ENCODE measurements at regions not wholly inside any gene's neighbourhood (a gene's known extent, or its start where the extent isn't known, plus 50 kb on each side); places are given as distances from the start of the nearest gene placed in this dataset.

DNA sequence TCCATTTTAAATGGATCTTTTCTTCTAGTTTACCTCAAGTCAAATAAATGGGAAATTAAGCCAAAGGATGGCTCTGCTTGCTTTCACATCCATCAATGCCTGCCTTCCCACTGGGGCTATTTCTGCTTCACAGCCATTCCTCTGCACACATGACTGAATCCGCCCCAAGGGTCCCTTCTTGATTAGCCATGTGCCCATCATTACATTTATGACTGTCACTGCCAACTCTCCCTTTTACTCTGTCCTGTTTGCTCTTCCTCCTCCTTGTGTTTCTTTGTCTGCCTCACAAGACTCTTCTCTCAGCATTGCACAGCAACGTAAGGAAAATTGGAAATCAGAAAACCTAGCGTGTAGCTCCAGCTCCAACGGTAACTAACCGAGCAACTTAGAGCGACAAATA lies 410.2 kb downstream of the TBC1D4 start:
- FAIRE-seq, result no peak

DNA sequence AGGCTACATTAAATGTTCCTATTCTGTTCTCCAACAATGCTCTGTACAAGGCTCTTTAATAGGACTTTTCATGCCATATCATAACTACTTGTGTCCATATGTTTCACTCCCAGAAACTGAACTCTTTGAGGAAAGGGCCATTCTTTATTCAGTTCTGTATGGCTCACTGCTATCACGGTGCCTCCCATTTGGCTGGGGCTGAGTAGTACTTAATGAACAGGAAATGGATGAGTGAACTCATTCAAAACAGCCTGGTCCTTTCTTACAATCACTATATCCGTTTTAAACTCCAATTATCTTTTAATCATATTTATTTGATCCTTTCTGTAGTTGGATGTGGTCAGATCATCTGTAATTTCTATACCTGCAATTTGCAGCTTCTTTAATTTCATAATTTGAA lies 410.6 kb downstream of the TBC1D4 start:
- no peak for FAIRE-seq
- no peak for DNase-seq (ENCODE audit: extremely low spot score, insufficient read length, low read depth)

More for the DNA sequence above, 410.2 kb downstream of the TBC1D4 start:
- DNase-seq (ENCODE audit: extremely low spot score, insufficient read length, low read depth), result no peak

DNA sequence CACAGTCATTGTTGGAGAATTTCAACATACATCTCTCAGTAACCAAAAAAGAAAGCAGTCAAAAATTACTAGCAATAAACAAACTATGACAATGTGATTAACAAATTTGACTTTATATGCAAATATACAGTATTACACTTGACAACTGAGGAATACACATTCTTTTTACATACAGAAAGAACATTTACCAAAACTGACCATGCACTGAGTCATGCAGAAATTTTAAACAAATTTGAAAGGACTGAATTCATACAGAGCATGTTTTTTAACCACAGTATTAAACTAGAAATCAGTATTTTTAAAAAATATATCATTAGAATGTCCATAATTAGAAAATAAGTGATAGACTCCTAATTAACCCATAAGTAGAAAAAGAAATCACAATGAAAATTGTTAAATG lies 420.1 kb downstream of the TBC1D4 start:
- no peak for DNase-seq (ENCODE audit: extremely low spot score, insufficient read length, low read depth)
- FAIRE-seq, result no peak

DNA sequence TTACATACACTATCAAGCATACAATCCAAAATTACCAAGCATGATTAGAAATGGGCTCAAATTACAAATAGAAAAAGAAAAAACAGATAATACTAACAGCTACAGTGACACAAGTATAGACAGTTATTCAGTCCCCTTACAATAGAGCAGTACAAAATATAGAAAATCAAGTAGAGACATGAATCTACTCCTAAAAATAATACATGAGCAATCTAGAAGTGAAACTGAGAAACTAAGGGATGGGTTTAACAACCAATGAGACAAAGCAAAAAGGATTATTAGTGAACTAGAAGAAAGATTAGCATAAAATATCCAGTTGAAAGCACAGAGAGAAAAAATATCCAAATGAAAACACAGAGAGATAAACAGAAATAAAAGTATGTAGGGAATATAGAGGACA lies 426.7 kb downstream of the TBC1D4 start:
- peak; percentile 5 for FAIRE-seq
- no peak for DNase-seq (ENCODE audit: extremely low spot score, insufficient read length, low read depth)

DNA sequence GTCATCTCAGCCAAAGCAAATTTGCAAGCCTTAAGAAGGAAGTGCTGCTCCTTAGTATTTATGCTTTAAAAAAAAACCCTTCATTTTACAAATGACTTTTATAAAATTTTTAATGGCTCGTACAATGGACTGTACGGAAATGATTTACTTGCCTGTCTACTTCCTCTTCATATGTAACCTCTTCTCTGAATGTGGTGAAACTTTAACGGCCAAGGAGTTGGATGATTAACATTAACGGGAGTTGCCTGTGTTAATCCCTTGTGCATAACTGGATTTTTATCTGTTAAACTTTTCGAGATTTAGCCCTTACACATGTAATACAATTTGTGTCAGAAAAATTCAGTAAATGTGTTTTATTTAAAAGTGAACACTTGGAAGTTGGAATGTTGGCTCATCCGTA lies 429.4 kb downstream of the TBC1D4 start:
- no peak for FAIRE-seq
- DNase-seq (ENCODE audit: extremely low spot score, insufficient read length, low read depth), result no peak

DNA sequence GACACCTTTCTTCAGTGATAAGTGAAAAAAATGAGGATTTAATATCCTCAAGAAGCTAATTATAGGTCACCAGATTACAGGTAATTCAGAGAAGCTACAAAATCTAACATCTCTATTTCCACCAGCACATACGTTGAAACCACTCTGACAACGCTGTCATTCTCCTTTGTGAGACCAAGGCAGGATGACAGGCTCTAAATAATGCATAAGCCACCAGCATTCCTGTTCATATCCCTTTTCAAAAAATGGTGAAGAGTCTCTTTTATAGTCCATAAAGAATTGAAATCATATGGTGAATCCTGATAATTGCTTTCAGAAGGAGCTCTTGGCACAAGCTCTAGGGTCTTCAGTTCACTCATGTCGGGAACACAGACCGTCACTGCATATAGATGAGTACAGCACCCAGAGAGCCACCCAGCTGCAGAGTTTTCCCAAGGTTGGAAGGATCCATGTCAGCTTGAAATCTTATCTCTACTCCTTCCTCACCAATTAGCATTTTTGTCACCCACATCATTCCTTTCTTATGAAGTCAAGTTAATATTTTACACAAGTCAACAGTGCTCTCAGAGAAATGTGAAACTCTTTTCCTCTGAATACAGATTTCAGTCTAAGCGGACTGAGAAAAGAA lies 431.4 kb downstream of the TBC1D4 start:
- DNase-seq (ENCODE audit: extremely low spot score, insufficient read length, low read depth) (no peak), FAIRE-seq (no peak)

DNA sequence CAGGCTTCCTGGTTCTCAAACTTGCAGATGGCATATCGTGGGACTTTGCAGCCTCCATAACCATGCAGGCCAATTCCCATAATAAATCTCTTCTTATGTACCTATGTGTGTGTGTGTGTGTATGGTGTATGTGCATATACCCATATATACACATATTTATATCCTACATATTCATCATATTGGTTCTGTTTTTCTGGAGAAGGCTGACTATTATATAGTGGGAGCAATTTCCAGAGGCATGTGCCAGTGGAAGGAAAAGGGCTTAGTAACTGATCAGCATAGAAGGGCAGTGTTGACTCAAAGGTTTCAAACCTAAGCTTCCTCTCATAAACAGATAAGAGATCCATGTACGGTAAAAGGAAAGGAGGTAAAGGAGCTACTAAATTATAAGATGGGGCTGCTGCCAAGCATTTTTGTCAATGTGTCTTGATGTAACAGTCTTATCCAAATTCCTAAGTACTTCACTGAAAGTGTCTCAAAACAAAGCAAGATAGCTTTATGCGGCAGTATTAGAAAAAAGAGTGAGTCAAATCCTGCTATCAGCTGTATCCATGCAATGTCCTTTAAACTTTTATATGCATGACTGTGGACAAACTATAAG lies 432.1 kb downstream of the TBC1D4 start:
- no peak for DNase-seq (ENCODE audit: extremely low spot score, insufficient read length, low read depth)
- FAIRE-seq, result no peak

DNA sequence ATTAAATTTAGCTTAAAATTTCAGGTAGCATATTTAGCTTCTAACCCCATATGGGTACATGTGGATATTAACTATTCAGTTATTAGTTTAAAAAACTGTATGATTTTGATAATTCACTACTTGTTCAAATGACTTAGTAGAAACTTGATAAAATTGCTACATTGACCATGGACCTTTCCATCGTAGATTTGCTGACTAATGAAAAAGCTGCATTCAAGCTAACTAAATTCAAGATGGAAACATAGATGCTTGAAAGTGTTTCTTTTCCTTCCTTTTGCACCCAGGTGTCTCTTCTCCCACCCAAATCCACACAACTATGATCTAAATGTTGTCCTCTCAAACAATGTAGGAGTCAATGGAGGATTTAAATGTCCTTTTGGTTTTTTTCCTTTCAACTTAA lies 439.2 kb downstream of the TBC1D4 start:
- DNase-seq (ENCODE audit: extremely low spot score, insufficient read length, low read depth) (no peak), FAIRE-seq (no peak)

DNA sequence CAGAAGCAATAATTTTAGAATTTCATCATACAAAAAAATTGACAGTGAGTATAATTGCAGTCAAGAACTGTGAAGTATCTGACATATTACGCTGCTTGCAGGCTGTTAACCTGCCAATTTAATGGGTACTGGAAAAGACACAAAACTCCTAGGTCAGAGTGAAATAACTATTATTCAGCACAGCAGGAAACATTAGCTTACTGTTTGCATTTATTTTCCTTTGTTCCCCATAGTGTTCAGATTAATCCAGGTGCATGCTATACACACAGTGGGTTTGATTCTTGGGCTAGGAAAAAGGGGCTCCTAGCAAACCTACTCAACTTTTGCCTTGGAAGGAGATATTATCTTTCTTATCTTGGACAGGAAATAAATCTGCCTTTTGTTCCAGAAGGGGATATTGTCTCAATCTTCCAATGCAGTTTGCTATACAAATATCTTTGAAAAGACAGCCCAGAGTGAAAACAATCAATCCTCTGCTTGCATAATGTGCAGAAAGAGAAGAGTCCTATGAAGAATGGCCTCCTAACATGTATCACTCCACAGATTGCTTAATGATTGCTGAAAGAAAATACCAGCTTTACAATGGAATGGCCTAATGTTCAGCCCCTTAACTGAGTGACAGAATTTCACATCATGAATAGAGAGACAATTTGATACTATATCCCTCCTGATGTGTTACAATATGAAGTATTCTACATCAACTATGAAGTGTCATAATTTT lies 443.4 kb downstream of the TBC1D4 start:
- no peak for FAIRE-seq
- no peak for DNase-seq (ENCODE audit: extremely low spot score, insufficient read length, low read depth)

DNA sequence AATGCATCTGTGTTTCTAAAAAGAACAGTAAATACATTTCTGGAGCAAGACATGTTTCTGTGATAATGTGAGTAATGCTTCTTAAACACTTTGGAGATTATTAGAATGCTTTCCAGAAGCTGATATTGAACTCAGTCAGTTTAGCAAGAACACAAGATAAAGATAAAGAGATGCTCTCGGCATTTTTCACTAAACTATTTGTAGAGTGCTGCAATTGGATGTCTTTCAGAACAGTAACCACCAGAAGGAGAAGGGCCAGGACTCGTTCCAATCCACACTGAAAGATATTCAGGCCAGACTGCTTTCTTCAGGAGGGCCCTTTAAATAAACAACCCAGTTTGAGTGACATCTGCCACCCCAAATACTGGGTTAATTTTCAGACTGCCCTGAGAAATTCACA lies 456.0 kb downstream of the TBC1D4 start:
- no peak for DNase-seq (ENCODE audit: extremely low spot score, insufficient read length, low read depth)
- no peak for FAIRE-seq

DNA sequence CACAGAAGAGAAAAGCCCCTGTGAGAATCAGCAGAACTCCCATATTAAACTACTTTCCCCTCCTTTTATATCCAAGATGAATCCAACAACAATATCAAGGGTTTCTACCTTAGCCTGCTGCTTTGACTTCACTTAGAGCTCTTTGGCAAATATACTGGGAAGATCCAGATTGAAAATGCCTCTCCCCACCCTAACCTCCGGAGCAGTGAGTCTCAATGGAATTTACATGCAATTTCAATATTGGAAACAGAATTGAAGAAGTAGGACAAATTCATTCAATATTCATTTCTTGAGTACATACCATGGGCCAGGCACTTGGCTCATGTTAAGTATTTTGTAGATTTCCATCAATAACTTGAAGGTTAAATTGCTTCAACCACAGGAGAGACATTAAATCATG lies 457.4 kb downstream of the TBC1D4 start:
- FAIRE-seq (no peak), DNase-seq (ENCODE audit: extremely low spot score, insufficient read length, low read depth) (no peak)

DNA sequence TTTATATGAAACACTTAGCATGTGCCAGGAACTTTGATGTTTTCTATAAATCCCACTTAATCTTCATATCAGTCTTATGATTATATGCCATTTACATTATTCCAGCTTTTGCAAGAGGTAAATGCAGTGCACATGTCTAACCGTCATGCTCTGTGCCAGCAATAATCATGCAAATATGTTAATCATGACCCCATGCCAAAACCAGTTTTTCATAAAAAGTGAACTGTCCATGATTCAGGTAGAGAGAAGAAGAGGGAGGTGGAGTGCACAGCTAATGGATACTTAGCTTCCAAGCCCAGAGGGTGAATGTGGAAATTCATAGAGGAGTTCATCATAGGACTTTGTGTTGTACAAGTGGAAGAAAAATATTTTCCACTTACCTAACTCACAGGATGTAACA lies 458.4 kb downstream of the TBC1D4 start:
- no peak for DNase-seq (ENCODE audit: extremely low spot score, insufficient read length, low read depth)
- FAIRE-seq, result no peak

DNA sequence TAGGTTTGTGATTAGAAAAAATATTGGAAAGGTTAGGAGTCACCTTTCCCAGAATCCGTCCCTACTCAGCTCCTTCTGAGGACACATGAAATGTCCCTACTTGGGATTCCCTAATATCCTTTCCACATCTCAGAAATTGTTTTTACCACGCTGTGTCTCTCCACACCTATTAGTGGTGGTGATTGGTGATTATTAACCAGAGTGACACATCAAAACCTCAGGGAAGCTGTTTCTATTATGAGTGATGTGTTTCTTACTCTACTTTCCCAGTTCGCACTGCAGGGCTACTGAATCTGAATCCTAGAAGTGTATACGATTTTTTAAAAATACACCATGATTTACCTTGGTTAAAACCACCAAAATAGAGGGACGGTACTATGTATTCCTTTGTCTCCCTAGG lies 460.8 kb downstream of the TBC1D4 start:
- FAIRE-seq (no peak), DNase-seq (ENCODE audit: extremely low spot score, insufficient read length, low read depth) (no peak)

DNA sequence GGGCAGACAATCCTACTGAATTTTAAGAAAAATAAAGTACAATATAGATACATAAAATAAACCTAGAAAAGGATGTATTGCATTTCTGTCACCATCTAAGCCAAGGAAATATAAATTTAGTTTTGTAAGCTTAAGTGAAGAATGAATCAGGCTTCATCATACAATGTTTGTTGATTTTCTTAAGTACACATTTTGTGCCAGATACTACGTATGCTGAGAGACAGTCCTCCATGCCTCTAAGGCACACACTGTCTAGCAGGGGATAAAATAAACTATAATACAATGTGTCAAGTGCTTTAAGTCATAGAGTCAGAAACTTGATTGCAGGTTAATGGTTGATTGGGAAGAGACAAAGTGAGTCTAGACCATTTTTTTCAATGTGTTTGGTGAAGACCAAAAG lies 465.7 kb downstream of the TBC1D4 start:
- FAIRE-seq (no peak), DNase-seq (ENCODE audit: extremely low spot score, insufficient read length, low read depth) (no peak)

DNA sequence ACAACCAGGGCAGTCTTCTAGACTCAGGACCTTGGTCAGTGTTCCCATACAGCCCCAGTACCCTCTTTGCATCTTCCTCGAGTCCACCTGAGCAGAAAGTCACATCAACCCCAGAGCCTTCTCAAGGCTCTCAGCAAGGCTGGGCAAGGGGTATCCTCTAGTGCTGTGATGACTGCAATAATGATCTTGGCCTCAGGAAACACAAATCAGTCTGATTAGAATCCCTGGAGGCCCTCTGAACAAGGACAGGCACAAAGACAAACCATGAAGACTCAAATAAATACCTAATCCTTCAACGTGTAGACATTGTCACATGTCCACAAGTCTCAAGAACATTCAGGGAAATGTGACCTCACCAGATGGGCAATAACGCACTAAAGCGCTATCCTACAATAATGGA lies 468.2 kb downstream of the TBC1D4 start:
- FAIRE-seq (no peak), DNase-seq (ENCODE audit: extremely low spot score, insufficient read length, low read depth) (no peak)

DNA sequence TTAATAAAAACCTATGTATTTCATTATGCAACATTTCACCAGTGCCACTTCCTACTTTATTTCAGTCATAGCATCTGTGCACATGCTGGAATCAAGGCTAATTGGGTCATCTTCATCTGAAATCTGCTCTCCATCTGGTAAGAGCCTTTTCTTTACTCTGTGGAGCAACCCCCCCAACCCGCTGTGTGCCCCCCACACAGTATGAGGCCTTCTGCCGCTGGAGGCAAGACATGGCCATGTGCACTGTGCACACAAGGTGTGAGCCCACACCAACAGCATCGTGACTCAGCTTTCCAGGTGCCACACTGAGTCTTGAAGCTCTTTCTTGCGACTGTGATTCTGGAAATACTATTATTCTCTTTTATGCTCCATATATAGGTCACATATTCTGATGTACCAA lies 471.0 kb downstream of the TBC1D4 start:
- no peak for FAIRE-seq
- no peak for DNase-seq (ENCODE audit: extremely low spot score, insufficient read length, low read depth)

DNA sequence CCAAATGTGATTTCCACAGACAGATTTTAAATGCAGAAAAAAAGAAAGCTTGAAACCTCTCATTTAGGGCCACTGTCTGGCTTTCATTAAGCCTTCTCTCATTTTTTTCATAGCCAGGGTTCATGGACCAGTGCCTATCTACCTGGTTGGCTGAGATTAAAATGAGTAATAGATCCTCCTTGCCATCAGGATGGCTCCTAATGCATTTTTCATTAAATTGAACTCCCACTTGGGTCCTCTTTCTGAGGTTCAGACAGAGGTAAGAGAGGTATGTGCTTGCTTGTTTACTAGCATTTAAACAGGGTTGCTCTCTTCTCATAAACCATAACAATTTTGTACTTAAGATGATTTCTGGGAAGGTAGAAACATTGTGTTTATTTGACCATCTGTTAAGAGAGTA lies 473.0 kb downstream of the TBC1D4 start:
- FAIRE-seq, result no peak
- no peak for DNase-seq (ENCODE audit: extremely low spot score, insufficient read length, low read depth)

DNA sequence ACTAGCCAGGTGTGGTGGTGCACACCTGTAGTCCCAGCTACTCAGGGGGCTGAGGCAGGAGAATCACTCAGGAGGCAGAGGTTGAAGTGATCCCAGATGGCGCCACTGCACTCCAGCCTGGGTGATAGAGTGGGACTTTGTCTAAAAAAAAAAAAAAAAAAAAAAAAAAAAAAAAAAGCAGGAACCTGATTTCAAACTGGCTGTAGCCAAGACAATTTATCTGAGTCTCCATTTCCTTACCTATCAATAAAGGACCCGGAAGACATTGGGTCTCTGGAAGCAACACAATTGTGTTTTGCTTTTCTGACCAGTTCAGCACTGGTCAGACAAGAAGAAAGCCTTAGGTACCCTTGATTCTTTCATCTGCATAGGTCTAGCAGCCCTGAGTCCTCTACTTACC lies 491.0 kb downstream of the TBC1D4 start:
- DNase-seq (ENCODE audit: extremely low spot score, insufficient read length, low read depth) (no peak), FAIRE-seq (no peak)

DNA sequence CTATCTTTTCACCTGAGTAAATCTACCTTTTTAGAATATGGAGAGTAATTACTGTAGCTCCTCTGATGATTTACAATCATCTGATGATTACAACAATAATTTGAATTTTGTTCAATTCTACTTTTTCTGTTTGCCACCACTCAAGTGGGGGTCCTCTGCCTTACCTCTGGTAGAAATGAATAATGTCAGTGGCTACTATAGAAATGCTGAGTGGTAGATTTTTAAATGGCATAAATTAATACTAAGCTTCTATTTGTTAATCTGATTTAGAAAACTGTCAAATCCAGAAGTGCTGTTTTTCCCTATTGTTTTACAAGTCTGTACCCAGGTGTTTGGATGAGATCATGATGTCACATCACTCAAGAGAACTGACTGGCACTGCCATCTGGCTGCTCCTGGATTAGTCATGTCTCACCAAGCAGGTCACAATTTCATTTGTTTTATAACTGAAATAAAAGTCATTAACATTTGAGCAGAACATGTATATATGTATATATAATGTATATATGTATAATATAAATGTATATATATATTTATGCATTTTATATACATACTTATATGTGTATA lies 494.8 kb downstream of the TBC1D4 start:
- no peak for DNase-seq (ENCODE audit: extremely low spot score, insufficient read length, low read depth)
- no peak for FAIRE-seq

DNA sequence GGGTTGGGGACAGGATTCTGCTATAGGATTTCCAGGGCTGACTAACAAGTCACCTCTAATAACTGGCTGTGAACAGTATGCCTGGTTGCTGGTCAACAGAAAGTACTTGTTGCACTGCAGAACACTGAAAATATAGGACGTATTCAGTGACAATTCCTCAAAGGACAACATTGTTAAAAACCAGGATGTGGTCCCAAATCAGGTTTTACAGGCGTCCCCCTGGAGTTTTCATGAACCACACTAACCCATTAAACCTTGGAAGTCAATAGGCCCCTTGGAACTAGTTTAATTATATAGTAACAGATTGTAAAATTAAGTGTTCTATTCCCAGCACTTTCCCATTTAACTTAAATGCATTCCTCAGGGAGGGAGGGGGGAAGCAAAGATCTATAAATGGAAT lies 495.4 kb downstream of the TBC1D4 start:
- FAIRE-seq, result no peak
- DNase-seq (ENCODE audit: extremely low spot score, insufficient read length, low read depth), result no peak

DNA sequence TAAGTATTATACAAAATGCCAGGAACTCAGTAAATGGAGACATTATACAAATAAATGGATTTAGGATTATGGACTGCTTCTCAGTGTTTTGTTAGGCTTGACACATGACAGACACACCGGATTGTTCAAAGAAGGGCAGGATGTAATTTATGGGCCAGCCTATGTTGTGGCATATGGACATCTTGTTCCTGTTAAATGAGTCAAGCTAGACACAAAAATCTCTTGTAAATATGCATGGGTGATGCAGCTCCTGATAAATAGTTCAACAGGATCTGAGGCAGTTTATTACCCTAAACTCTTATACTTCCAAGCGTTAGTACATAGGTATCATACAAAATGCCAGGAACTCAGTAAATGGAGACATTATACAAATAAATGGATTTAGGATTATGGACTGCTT lies 502.3 kb downstream of the TBC1D4 start:
- FAIRE-seq (no peak), DNase-seq (ENCODE audit: extremely low spot score, insufficient read length, low read depth) (no peak)
